HepG2 (cell line): ENCODE measurements at regions not wholly inside any gene's neighbourhood (a gene's known extent, or its start where the extent isn't known, plus 50 kb on each side); places are given as distances from the start of the nearest gene placed in this dataset.

Experiments
- ATRX ChIP-seq: sonication (generic); formaldehyde crosslinking; IDR thresholded peaks from 2 replicates; pipeline ENCODE4 v1.4.0; 2020; ENCODE audit warnings: missing genetic modification reagents, borderline replicate concordance
- CHCHD3 ChIP-seq: sonication (generic); formaldehyde crosslinking; IDR thresholded peaks from 2 replicates; pipeline ENCODE4 v1.8.0; 2022; ENCODE audit warnings: mild to moderate bottlenecking, missing genetic modification reagents, moderate library complexity
- GABPB1 ChIP-seq: IDR thresholded peaks from 2 replicates; pipeline ENCODE4 v1.6.1; 2016; ENCODE audit warnings: mild to moderate bottlenecking, missing genetic modification reagents, moderate library complexity, missing compliant biosample characterization
- HNRNPK ChIP-seq: fragments of 200-400 bp; formaldehyde crosslinking; IDR thresholded peaks from 2 replicates; pipeline ENCODE4 v1.6.1; 2018; ENCODE audit warnings: low read length, low read depth, moderate library complexity, mild to moderate bottlenecking; ENCODE audit not compliant: poor library complexity, severe bottlenecking
- KLF11 ChIP-seq: IDR thresholded peaks from 2 replicates; pipeline ENCODE4 v1.6.1; 2016; ENCODE audit warnings: missing compliant biosample characterization
- KLF13 ChIP-seq: sonication (generic); formaldehyde crosslinking; IDR thresholded peaks from 2 replicates; pipeline ENCODE4 v1.4.0; 2020; ENCODE audit warnings: mild to moderate bottlenecking, missing genetic modification reagents
- NCOR1 ChIP-seq: fragments of 200-600 bp; sonication (generic); IDR thresholded peaks from 2 replicates; pipeline ENCODE4 v1.7.0; 2017; ENCODE audit warnings: antibody characterized with exemption, low read length, borderline replicate concordance
- PHB2 ChIP-seq: fragments of 450-650 bp; IDR thresholded peaks from 2 replicates; pipeline ENCODE4 v1.6.1; 2018; ENCODE audit not compliant: partially characterized antibody
- RBM39 ChIP-seq: fragments of 200-400 bp; formaldehyde crosslinking; IDR thresholded peaks from one replicate; pipeline ENCODE4 v1.6.1; 2018; ENCODE audit warnings: antibody characterized with exemption, mild to moderate bottlenecking, low read depth, low read length; ENCODE audit not compliant: poor library complexity, severe bottlenecking
- ZBTB33 ChIP-seq: sonication (generic); formaldehyde crosslinking; IDR thresholded peaks from 2 replicates; pipeline ENCODE4 v1.4.0; 2020; ENCODE audit warnings: missing genetic modification reagents
- ZNF232 ChIP-seq: sonication (generic); formaldehyde crosslinking; IDR thresholded peaks from 2 replicates; pipeline ENCODE4 v1.4.0; 2020; ENCODE audit warnings: missing genetic modification reagents, borderline replicate concordance
- ZNF281 ChIP-seq: sonication (generic); formaldehyde crosslinking; IDR thresholded peaks from 2 replicates; pipeline ENCODE4 v1.4.0; 2020; ENCODE audit warnings: missing genetic modification reagents, borderline replicate concordance
- ZNF572 ChIP-seq: sonication (generic); formaldehyde crosslinking; IDR thresholded peaks from 2 replicates; pipeline ENCODE4 v1.5.1; 2020; ENCODE audit warnings: mild to moderate bottlenecking, missing genetic modification reagents
- ZNF720 ChIP-seq: sonication (generic); formaldehyde crosslinking; IDR thresholded peaks from 2 replicates; pipeline ENCODE4 v1.4.0; 2020; ENCODE audit warnings: missing genetic modification reagents
- ZSCAN30 ChIP-seq: sonication (generic); formaldehyde crosslinking; IDR thresholded peaks from 2 replicates; pipeline ENCODE4 v1.5.0; 2020; ENCODE audit warnings: mild to moderate bottlenecking, missing genetic modification reagents
- TF ChIP-seq, protein P1 (sequence below): sonication (generic); formaldehyde crosslinking; IDR thresholded peaks from 2 replicates; pipeline ENCODE4 v1.5.0; 2020; ENCODE audit warnings: missing genetic modification reagents, mild to moderate bottlenecking, borderline replicate concordance
- TF ChIP-seq, protein P2 (sequence below), 2 experiments: sonication (generic) in 1 of 2; formaldehyde crosslinking in 1 of 2; IDR thresholded peaks; 2 replicates each; pipeline versions ENCODE4 v1.4.0 to v1.6.1; 2016 to 2020; ENCODE audit warnings: borderline replicate concordance in 1 of 2, low read depth in 1 of 2, mild to moderate bottlenecking in 1 of 2, missing genetic modification reagents in 1 of 2
- TF ChIP-seq, protein P3 (sequence below): sonication (generic); formaldehyde crosslinking; IDR thresholded peaks from 2 replicates; pipeline ENCODE4 v1.9.0; 2021; ENCODE audit warnings: missing genetic modification reagents, borderline replicate concordance

DNA sequence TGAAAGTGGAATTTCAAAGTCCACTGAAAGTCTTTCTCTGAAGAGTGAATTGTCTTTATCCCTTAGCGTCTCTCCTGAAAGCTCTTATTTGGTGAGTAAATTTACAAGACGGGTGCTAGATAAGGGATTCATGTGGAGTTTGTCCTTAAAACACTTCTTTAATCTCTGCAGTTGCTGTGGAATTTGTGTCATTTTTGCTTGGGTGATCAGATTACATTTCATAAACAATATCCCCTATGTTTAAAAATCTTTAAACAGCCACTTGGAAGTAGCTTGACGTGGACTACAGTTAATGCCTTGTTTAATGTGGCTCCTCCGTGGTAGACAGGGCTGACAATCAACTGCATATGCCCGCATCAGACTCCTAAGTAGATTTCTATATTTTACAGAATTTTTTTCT, 175.4 kb upstream of the ZNF217 start (continued):
- TF ChIP-seq ZNF572 (CRISPR knock-in tag) (no peak), ZNF232 (no peak), HNRNPK (no peak), ZNF281 (CRISPR knock-in tag) (0 out of 2 replicates have a peak, but pooled peaks have one; percentile 39), ATRX (CRISPR knock-in tag) (no peak), RBM39 (no peak), CHCHD3 (no peak), ZNF720 (no peak), KLF11 (CRISPR knock-in tag) (peak; percentile 29; the same call in 1 of the 2 replicates), ZSCAN30 (CRISPR knock-in tag) (no peak), KLF13 (no peak), ZBTB33 (no peak), PHB2 (no peak), GABPB1 (no peak), NCOR1 (peak; percentile 72)
- TF ChIP-seq, protein P1, sequence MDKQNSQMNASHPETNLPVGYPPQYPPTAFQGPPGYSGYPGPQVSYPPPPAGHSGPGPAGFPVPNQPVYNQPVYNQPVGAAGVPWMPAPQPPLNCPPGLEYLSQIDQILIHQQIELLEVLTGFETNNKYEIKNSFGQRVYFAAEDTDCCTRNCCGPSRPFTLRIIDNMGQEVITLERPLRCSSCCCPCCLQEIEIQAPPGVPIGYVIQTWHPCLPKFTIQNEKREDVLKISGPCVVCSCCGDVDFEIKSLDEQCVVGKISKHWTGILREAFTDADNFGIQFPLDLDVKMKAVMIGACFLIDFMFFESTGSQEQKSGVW (CRISPR knock-in tag) = no peak
- TF ChIP-seq, protein P2, sequence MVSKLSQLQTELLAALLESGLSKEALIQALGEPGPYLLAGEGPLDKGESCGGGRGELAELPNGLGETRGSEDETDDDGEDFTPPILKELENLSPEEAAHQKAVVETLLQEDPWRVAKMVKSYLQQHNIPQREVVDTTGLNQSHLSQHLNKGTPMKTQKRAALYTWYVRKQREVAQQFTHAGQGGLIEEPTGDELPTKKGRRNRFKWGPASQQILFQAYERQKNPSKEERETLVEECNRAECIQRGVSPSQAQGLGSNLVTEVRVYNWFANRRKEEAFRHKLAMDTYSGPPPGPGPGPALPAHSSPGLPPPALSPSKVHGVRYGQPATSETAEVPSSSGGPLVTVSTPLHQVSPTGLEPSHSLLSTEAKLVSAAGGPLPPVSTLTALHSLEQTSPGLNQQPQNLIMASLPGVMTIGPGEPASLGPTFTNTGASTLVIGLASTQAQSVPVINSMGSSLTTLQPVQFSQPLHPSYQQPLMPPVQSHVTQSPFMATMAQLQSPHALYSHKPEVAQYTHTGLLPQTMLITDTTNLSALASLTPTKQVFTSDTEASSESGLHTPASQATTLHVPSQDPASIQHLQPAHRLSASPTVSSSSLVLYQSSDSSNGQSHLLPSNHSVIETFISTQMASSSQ (IDR thresholded peaks at IDR 0.05; ENCODE audit: low read depth) = 0 out of 2 replicates have a peak, but pooled peaks have one; percentile 49
- TF ChIP-seq, protein P2 (CRISPR knock-in tag; IDR thresholded peaks at IDR 0.05; ENCODE audit: borderline replicate concordance) = peak; percentile 76; the same call in 1 of the 2 replicates
- TF ChIP-seq, protein P3, sequence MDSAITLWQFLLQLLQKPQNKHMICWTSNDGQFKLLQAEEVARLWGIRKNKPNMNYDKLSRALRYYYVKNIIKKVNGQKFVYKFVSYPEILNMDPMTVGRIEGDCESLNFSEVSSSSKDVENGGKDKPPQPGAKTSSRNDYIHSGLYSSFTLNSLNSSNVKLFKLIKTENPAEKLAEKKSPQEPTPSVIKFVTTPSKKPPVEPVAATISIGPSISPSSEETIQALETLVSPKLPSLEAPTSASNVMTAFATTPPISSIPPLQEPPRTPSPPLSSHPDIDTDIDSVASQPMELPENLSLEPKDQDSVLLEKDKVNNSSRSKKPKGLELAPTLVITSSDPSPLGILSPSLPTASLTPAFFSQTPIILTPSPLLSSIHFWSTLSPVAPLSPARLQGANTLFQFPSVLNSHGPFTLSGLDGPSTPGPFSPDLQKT = no peak
